SK-N-MC (cell line): ENCODE measurements at regions not wholly inside any gene's neighbourhood (a gene's known extent, or its start where the extent isn't known, plus 50 kb on each side); places are given as distances from the start of the nearest gene placed in this dataset.

ENCODE experiments used
- EZH2 ChIP-seq: fragments of 200-600 bp; sonication (generic); IDR thresholded peaks from one replicate; pipeline ENCODE4 v1.6.1; 2017; ENCODE audit warnings: antibody characterized with exemption
- FOXP2 ChIP-seq: optimal IDR thresholded peaks from 2 replicates; pipeline ENCODE3; 2011; ENCODE audit warnings: mild to moderate bottlenecking, moderate library complexity; ENCODE audit not compliant: insufficient read depth; ENCODE audit errors: extremely low read length, control extremely low read depth
- POLR2AphosphoS5 ChIP-seq: IDR thresholded peaks from 2 replicates; pipeline ENCODE4 v1.6.1; 2012; ENCODE audit warnings: mild to moderate bottlenecking, low read depth, low read length, borderline replicate concordance

DNA sequence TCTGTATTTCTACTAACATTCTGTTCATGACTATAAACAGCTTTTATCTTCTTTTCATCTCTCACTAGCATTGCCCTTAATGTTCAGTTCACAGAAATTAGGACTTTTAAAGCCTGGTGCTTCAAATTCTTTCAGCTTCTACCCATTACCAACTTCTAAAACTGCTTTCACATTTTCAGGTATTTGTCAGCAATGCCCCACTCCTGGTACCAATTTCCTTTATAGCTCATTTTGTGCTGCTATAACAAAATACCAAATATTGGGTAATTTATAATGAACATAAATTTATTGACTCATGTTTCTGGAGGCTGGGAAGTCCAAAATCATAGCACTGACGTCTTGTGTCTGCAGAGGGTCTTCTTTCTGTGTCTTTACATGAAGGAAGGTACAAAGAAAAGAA lies 753.1 kb upstream of the CCDC54 start:
- TF ChIP-seq POLR2AphosphoS5 (no peak), EZH2 (no peak), FOXP2 (no peak)
